OCI-LY3 (cell line): ENCODE measurements at regions not wholly inside any gene's neighbourhood (a gene's known extent, or its start where the extent isn't known, plus 50 kb on each side); places are given as distances from the start of the nearest gene placed in this dataset.

Source experiments
- H2AFZ ChIP-seq: fragments of 200-600, 300-600 bp; shearing (Covaris generic); 2 replicates; pipeline ENCODE4 v1.6.0; 2014; ENCODE audit warnings: antibody characterized with exemption, low read depth, low read length
- H3K27ac ChIP-seq: fragments of 200-600, 300-600 bp; sonication (generic); 2 replicates; pipeline ENCODE4 v1.5.1; 2014; ENCODE audit warnings: mild to moderate bottlenecking, low read length, moderate library complexity, mixed read lengths
- H3K27me3 ChIP-seq: fragments of 200-600, 300-600 bp; sonication (generic); 2 replicates; pipeline ENCODE4 v1.6.1; 2014; ENCODE audit warnings: low read depth, low read length, mixed read lengths
- H3K36me3 ChIP-seq: fragments of 200-600, 300-600 bp; sonication (generic); replicated peaks from 2 replicates; pipeline ENCODE3; 2014; ENCODE audit warnings: low read depth, low read length, mixed read lengths
- H3K4me1 ChIP-seq: fragments of 300-600, 200-600 bp; sonication (generic); 2 replicates; pipeline ENCODE4 v1.6.1; 2014; ENCODE audit warnings: low read length, mixed read lengths
- H3K4me2 ChIP-seq: fragments of 200-600, 300-600 bp; sonication (generic); 2 replicates; pipeline ENCODE4 v1.6.1; 2014; ENCODE audit warnings: low read length, mixed read lengths
- H3K4me3 ChIP-seq: fragments of 300-600, 200-600 bp; sonication (generic); 2 replicates; pipeline ENCODE4 v1.5.1; 2014; ENCODE audit warnings: antibody characterized with exemption, mild to moderate bottlenecking, low read length, moderate library complexity
- H3K79me2 ChIP-seq: fragments of 300-600, 200-600 bp; shearing (Covaris generic); 2 replicates; pipeline ENCODE4 v1.6.1; 2014; ENCODE audit warnings: mild to moderate bottlenecking, low read length, mixed read lengths
- H3K9ac ChIP-seq: fragments of 300-600, 200-600 bp; shearing (Covaris generic); 2 replicates; pipeline ENCODE4 v1.6.0; 2014; ENCODE audit warnings: mild to moderate bottlenecking, low read length, moderate library complexity
- H3K9me3 ChIP-seq: fragments of 200-600, 300-600 bp; shearing (Covaris generic); 2 replicates; pipeline ENCODE4 v1.6.1; 2014; ENCODE audit warnings: low read length, mixed read lengths; ENCODE audit not compliant: insufficient read depth
- H4K20me1 ChIP-seq: fragments of 200-600, 300-600 bp; sonication (generic); 2 replicates; pipeline ENCODE4 v1.6.1; 2016; ENCODE audit warnings: low read length, mixed read lengths; ENCODE audit not compliant: insufficient read depth
- CTCF ChIP-seq: fragments of 200-600, 300-600 bp; sonication (generic); IDR thresholded peaks from 2 replicates; pipeline ENCODE4 v1.5.1; 2014; ENCODE audit warnings: antibody characterized with exemption, low read length, low read depth
- EZH2phosphoT487 ChIP-seq: fragments of 200-600 bp; shearing (Covaris generic); IDR thresholded peaks from 2 replicates; pipeline ENCODE4 v1.6.1; 2018; ENCODE audit warnings: antibody characterized with exemption, mixed run types, low read depth

GRCh38 chrX:40278340-40279090, 180.8 kb upstream of the BCOR start:
- Histone ChIP-seq H3K9me3 (no peaks in the 10 kb centered on the region), H3K36me3 (no peaks in the 10 kb centered on the region), H3K4me3 (no peak overlapping the region), H4K20me1 (no peaks in the 10 kb centered on the region), H3K27me3 (no peaks in the 10 kb centered on the region), H3K9ac (no peak overlapping the region), H2AFZ (no peak overlapping the region), H3K79me2 (no peaks in the 10 kb centered on the region), H3K4me2 (no peak overlapping the region), H3K27ac (no peak overlapping the region), H3K4me1 (peaks cover 10% of the 10 kb centered on the region)
- no peak for TF ChIP-seq EZH2phosphoT487
- TF ChIP-seq CTCF, result no peak

- Histone ChIP-seq H3K4me1 (peaks cover 10% of the 10 kb centered on the region), H3K79me2 (no peaks in the 10 kb centered on the region), H3K9me3 (no peaks in the 10 kb centered on the region), H3K27me3 (no peaks in the 10 kb centered on the region), H3K27ac (no peak overlapping the region), H3K36me3 (no peaks in the 10 kb centered on the region), H3K4me3 (no peak overlapping the region), H2AFZ (no peak overlapping the region), H4K20me1 (no peaks in the 10 kb centered on the region), H3K4me2 (no peak overlapping the region), H3K9ac (no peak overlapping the region)
- TF ChIP-seq CTCF, result no peak
- no peak for TF ChIP-seq EZH2phosphoT487
Measured at GRCh38 chrX:40277672-40278071, 179.9 kb upstream of the BCOR start.

- H3K4me1 ChIP-seq, result peaks cover 9% of the 10 kb centered on the region
- TF ChIP-seq CTCF, result no peak
Measured at GRCh38 chrX:40273356-40274050, 175.7 kb upstream of the BCOR start.

GRCh38 chrX:40272776-40273175, 175.0 kb upstream of the BCOR start:
- no peak overlapping the region for H3K9ac ChIP-seq
- no peaks in the 10 kb centered on the region for H3K9me3 ChIP-seq
- H4K20me1 ChIP-seq, result no peaks in the 10 kb centered on the region
- H3K4me1 ChIP-seq, result peaks cover 16% of the 10 kb centered on the region
- H3K27me3 ChIP-seq, result no peaks in the 10 kb centered on the region
- H2AFZ ChIP-seq, result no peak overlapping the region
- no peak overlapping the region for H3K4me3 ChIP-seq
- H3K79me2 ChIP-seq, result no peaks in the 10 kb centered on the region
- no peaks in the 10 kb centered on the region for H3K36me3 ChIP-seq
- TF ChIP-seq CTCF (no peak), EZH2phosphoT487 (no peak)
- H3K4me2 ChIP-seq, result no peak overlapping the region
- H3K27ac ChIP-seq, result no peak overlapping the region

More at GRCh38 chrX:40273356-40274050, 175.7 kb upstream of the BCOR start:
- H3K27ac ChIP-seq, result no peak overlapping the region
- H4K20me1 ChIP-seq, result no peaks in the 10 kb centered on the region
- H3K36me3 ChIP-seq, result no peaks in the 10 kb centered on the region
- no peak overlapping the region for H3K4me2 ChIP-seq
- H3K9me3 ChIP-seq, result no peaks in the 10 kb centered on the region
- no peak overlapping the region for H2AFZ ChIP-seq
- H3K4me3 ChIP-seq, result no peak overlapping the region
- H3K9ac ChIP-seq, result no peak overlapping the region
- H3K27me3 ChIP-seq, result no peaks in the 10 kb centered on the region
- H3K79me2 ChIP-seq, result no peaks in the 10 kb centered on the region
